ENCODE measurements at regions not wholly inside any gene's neighbourhood (a gene's known extent, or its start where the extent isn't known, plus 50 kb on each side); places are given as distances from the start of the nearest gene placed in this dataset.

GRCh38 chr5:111932199-111932598, 175.2 kb upstream of the NREP start:
- no peak for TF ChIP-seq CTCF (IDR thresholded peaks at IDR 0.05; ENCODE audit: low read length)
- no peak for TF ChIP-seq EZH2phosphoT487 (IDR thresholded peaks at IDR 0.05; ENCODE audit: low read length)
- TF ChIP-seq EZH2 (optimal IDR thresholded peaks at IDR 0.05; ENCODE audit: low read depth, low read length), result no peak

Measured in MM.1S (cell line).